T-helper 2 cell treated with Interferon-gamma antibody and Interleukin-4, amounts not matched to agents 100 ng/mL and 5 ng/mL, for 36 hours (primary cell): ENCODE measurements at regions not wholly inside any gene's neighbourhood (a gene's known extent, or its start where the extent isn't known, plus 50 kb on each side); places are given as distances from the start of the nearest gene placed in this dataset.

Source experiments
- intact Hi-C: fragments of 100-400 bp; cut with micrococcal nuclease; formaldehyde crosslinking; loops from one replicate; pipeline ENCODE4 v1.15.1; 2023

DNA sequence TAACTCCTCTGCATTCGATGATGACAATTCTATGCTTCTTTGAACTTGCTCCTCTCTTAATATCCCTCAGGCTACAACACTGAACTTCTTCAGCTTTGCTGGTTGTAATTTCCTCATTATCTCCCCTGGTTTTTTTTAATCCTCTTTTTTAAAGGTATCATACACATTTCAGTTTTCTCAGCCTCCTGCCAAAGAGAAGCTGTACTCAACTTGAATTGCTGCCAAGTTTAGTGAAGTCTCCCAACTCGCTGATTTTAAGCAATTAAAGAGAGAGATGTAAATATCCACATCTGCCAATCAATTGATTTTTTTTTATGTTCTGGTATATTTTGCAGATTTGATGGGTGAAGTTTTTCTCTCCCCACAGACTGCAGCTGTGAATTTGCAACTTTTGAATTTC, 817.8 kb downstream of the GALC start:
- intact Hi-C loops, result no loop called here

DNA sequence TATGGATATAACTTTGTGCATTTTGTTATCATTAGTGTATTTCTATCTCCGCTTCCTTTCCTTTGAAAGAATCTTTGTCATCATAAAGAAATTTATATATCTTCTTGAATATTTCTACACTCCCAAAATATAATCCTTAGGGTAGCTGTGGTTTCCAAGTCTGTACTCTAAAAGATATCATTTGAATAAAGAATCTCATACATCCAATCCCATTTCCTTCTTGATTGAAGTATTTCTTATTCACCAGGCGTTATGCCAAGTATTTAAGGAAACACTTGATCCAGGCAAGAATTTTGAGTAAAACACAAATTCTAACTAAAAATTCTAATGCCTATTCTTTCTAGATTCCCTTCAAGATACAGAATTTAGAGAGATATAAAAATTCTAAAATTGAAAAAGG, 821.8 kb downstream of the GALC start:
- intact Hi-C loops, result no loop called here

DNA sequence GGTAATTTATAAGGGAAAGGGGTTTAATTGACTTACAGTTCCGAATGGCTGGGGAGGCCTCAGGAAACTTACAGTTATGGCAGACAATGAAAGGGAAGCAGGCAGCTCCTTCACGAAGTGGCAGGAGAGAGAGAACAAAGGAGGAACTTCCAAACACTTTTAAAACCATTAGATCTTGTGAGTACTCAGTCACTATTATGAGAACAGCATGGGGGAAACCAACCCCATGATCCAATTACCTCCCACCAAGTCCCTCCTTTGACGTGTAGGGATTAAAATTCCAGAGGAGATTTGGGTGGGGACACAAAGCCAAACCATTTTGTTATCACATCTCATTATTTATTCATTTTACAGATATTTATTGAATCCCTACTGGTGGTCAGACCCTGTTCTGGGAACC, 822.8 kb downstream of the GALC start:
- intact Hi-C loops, result no loop called here

DNA sequence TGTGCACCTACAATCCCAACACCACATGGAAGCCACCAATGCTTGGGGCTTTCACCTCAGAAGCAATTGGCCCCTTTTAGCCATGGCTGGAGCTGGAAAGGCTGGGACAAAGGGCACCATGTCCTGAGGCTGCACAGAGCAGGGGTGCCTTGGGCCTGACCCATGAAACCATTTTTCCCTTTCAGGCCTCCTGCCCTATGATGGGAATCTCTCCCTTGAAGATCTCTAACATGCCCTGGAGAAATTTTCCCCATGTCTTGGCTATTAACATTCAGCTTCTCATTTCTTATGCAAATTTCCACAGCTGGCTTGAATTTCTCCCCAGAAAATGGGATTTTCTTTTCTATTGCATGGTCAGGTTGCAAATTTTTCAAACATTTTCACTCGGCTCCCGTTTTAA, 823.6 kb downstream of the GALC start:
- intact Hi-C loops, result no loop called here

DNA sequence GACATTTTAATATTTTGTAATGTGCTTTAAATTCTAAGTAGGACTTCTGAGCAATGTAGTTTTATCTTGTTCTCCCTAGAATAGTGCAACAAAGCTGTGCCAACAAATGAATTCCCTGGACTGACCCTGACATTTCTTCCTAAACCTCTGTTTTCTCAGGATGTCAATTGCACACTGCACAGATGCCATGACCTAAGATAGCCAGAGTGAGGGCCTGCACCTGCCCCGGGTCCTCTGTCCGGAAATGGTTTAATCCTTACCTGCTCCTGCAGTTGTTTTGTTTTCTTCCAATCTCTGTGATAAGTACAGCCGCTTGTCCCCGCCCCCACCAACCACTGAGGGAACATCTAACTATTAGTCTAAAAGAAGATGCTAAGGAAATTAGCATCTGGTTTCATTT, 831.5 kb downstream of the GALC start:
- intact Hi-C loops, result no loop called here

DNA sequence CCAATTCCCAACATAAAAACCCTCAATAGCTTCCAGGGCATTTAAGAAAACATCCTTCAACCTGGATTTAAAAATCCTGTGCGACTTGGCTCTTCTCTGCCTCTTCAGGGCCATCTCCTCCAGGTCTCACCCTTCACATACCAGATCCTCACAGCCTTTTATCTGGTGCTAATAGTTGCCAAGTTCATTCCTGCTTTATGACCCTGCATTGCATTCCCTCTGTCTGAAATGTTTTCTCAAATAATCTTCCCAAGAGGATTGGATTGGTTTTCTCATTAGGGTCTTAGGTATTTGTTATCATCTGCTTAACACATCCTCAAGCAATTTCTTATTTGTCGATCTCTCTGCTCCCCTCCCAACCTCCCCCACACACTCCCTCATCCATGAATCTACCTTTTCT, 832.0 kb downstream of the GALC start:
- intact Hi-C loops, result no loop called here

DNA sequence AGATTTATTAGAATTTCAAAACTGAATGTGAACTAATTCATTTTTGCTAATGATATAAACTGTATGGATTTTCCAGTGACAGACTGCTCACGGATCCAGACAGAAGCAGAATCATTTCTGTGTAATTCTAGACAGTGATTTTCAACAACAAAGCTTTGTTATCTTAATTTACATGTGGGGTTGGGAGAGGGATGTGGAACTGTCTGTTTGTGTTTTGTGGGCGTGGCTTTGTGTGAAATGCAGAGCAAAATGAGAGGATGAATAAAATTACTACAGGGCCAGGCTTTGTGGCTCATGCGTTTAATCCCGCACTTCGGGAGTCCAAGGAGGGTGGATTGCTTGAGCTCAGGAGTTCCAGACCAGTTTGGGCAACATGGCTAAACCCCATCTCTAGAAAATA, 834.7 kb downstream of the GALC start:
- intact Hi-C loops, result no loop called here

DNA sequence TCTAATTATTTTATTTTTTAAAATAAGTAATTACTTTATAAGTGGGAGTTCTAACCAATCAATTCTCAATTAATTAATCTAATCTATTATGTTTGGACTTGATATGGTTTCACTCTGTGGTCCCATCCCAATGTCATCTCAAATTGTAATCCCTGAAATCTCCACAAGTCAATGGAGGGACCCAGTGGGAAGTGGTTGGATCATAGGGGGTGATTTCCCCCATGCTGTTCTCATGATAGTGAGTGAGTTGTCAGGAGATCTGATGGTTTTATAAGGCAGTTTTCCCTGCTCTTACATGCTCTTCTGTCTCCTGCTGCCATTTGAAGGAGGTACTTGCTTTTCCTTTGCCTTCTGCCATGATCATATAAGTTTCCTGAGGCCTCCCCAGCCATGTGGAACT, 836.1 kb downstream of the GALC start:
- intact Hi-C loops, result no loop called here

DNA sequence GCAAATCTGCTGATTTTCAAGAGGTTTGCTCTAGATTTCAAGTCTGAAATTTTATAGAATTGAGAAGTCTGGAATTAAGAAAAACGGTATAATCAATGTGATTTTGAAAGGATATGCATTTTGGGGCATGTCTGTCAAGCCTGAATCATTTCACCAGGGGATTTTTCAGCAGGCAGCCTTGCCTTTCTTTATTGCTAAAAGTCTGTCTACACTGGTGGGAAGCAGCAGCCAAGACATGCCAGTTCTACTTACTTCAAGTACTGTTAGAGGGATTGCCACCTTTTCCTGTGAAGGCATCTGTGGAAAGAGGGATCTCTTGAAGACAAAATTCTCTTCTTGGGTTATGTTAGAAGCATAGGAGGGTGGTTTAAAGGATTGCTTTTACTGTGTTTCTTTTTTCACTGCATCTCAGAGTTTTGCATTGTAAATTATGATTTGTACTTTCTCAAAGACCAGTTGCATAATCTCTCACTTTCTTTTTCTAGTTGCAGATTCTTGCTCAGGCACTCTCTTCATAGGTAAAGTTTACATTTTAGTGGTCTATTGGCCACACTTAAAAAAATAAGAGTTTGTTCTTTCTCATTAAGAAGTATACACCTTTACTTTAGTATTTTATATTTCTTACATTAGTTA, 837.0 kb downstream of the GALC start:
- intact Hi-C loops, result no loop called here

DNA sequence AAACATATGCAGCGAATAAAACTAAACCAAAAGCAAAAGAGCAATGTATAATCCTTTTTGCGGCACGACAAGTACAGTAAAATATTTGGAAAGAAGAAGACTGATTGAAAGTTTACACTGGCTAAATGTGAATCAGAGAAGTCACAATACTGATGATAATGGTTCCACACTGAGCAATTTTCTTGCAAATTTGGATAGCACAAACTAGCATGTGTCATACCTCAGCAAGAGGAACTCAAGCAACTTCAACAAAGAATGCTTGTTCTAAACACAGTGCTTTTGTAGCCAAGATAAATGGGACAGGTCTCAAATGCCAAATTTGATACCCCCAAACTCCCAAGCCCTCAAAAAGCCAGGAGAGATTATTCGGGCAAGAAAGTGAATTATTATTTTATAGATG, 839.1 kb downstream of the GALC start:
- intact Hi-C loops, result no loop called here

DNA sequence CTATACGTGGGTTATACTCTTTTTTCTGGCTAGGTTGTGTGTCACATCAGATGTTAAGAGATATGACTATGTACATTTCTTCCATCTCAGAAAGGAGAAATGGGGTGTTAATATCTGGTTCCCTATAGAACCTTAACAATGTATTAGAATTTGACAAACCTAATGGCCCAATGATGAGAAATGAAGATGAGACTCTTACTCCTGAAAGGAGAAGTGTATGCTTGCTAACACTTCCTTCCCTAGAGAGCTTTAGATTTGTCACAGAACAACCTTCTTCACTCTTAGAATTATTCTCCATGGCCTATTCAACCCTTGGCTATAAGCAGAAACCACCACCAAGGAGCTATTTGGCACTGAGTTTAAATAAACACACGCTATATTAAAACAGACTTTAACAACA, 839.6 kb downstream of the GALC start:
- intact Hi-C loops, result no loop called here

DNA sequence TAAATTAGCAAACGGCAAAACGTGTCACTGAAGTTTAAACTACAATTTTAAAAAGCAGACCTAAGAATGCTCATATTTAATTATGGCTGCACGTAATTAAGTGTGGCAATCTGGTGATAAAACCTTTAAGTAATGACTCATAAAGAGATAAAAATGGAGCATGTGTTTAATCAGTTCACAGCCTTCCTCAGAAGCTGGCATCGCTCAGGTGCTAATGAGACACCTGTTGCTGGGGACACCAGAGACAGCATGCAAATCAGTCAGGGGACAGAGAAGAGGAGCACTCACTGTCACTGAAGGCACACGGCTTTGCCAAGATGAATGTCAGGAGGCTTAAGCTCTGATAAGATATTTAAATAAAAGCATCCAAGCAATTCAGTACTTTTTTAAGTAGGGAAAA, 840.3 kb downstream of the GALC start:
- intact Hi-C loops, result no loop called here

DNA sequence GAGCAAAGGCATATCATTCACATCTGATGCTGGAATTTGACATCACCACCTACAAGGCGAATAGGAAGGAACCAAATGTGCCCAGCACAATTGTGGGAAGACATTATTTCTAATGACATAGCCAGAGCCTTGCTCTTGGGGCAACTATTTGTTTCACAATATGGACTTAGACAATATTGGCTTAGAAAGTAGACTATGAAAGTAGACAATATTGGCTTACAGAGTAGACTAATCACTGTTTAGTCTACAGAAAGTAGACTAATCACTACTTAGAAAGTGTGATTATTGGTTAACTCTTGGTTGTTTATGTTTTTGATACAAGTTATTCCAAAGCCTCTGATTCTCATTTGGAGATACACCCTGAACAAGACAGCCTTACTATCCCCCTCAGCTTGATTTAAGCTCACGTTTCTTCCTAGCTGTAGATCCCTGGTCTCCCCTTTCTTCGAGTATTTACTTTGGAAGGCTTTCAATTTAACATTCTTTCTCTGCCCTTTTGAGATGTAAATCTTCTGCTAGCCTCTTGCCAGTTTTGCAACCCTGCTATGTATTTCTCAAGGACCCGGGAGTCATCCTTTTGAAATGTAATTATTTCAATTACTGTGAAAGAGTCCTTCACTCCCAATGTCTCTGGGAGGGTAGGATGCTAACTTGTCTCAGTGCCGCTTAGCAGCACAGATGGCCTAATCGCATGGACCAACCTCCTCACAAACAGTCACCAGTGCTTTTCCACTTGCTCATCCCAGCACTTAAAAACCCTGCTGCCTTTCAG, 843.2 kb downstream of the GALC start:
- intact Hi-C loops, result no loop called here

DNA sequence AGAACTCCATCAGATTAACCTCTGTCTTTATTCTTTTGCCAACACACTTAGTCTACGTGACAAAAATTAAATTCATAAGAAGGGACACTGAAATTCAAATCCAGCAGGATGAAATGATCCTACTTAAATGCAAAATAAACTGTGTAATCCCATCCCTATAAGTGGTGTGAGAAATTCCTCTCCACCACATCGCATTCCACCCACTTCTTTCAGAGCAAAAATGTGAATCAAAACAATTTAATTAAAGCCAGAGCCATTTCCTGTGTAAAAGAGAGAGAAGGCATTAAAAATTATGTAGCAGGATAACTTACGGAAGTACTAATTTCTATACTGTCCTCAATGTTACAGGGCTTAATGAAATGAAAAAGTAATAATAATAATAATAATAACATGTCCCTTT, 844.3 kb downstream of the GALC start:
- intact Hi-C loops, result no loop called here

DNA sequence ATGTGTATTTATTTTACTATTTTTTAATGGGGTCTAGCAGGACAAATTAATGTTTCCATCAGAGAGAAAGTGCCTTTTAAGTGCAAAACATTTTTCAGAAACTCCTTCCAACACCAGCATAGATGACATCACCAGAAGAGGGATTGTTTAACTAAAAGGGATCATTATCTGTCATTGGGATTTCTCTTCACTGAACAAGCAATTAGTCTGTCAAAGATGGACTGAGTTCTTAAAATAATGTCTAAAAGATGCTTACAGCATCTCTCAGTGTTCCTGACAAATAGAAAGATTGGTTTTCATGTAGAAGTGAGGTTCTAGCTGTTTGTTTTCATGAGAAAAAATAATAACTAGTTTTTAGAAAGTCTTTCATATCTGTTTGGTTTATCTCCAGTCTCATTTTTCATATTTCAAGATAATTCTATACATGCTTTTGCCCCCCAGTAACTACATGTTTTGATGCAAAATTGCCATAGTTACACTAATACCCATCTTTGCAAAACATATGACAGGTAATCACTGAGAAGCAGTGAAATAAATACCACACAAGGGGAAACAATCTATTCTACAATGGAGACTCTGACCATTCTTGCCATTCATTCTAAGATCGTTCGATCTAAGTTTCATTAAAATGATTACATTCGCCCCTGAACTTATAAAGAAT, 850.3 kb downstream of the GALC start:
- intact Hi-C loops, result no loop called here

DNA sequence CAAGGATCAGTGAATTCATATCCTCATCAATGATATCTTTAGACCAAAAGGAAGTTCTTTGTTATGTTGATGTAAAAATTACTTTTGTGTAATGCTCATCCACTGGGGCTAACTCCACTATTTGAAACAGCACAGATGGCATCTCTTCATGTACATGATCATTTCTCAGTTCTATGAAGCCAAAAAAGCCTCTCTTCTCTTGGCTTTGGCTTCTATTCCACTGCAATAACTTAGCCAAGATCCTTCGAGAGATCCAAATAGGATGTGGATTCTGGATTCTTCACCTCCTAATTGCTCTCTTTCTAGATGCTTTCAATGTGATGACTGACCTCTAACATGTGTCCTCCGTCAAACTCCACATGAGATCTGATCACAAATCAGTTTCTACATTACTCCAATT, 851.2 kb downstream of the GALC start:
- intact Hi-C loops, result no loop called here

DNA sequence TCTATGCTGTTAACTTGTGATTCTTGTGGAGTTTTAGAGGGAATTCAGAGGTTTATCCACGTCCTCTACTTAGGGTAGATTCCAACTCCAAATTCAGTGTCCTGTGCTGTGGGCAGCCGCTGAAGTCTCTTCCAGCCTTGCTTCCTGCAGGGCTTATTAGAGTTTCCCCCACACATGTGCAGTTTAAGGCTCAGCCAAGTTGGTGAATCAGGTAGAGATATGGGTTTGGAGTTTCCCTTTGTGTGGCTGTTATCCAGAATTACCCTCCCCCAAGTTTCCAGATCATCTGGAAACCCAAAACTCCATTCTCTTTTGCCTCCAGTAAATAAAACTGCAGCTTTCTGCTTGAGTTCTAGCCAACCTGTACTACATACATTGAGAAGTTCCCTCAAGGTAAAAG, 853.7 kb downstream of the GALC start:
- intact Hi-C loops, result no loop called here

DNA sequence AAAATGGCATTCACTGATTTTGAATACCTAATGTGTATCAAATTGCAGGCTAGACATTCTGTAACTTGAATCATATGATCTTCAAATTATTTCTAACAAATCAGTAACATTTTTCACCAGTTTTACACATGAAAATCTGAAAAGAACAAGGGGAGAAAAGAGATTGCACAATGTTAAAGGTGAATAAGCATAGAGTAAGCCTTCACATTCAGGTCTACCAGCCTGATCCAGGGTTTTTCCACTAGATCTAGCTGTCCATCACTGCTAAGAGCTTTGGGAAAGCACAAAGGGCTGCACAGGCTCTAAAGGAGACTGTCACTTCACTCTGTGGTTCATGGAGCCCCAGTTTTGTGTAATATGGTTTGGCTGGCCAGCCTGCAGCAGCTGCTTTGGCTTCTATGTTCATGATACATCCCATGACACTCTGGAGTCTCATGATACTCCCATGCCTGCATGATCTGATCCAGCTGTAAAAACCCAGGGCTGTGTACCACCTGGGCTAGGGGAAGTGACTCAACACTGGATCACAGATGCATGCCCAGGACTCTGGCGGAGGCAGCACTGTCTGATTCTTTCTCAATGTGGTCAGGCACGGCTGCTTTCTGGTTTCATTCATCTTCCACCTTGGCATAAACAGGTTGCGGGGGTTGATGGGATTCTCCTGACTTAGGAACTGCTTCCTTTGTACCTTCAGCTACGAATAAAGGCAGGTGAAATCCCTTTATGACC, 859.7 kb downstream of the GALC start:
- intact Hi-C loops, result no loop called here

DNA sequence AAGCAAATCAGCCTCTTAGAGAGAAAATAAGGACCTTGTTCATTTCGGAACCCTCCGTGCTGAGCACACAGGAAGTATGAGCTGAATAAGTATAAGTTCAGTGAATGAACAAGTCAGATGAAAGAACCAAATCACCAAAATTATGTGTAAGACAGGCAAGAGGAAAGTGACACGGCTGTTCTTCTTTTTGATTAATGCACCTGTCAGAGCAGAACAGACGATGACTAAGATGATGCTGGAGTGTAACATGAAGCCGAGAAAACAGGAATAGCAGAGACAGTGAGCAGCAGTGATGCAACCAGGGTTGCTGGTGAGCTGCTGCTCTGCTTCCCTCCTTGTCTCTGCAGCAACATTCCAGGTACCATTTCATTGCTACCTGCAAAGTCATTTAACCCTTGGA, 861.1 kb downstream of the GALC start:
- intact Hi-C loops, result no loop called here

DNA sequence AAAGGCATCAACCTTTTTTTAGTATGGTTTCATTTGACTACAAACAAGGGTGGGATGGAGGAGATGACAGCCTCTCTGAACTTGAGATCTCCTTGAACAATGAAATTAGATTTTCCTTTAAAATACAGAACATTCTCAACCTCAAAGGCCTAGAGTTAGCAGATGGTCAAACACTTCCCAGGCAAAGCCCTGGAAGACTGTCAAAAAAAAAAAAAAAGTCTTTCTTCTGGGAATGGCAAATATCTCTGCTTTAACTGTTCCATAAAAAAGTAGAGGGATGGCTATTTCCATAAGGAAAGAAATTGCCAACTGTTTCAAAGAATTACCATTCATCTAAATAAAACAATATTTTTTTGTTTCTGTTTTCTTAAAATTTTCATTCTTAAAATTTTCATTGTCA, 870.8 kb downstream of the GALC start:
- intact Hi-C loops, result no loop called here

DNA sequence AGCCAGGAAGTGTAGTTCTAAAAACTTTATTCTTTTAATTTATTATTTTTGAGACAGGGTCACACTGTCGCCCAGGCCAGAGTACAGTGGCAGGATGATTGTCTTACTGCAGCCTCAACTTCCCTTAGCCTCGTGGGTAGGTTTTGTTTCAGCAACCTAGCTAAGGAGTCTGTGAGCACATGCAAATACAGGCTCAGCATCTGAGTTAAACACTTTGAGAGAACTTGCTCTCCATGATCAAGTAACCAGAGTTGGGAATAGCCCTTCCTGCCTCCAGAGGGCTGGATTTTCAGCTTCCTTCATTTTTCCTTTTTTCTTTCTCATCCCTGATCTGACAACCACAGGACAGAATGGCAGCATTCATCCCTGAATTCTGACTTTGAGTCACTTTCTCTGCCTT, 871.3 kb downstream of the GALC start:
- intact Hi-C loops, result no loop called here

DNA sequence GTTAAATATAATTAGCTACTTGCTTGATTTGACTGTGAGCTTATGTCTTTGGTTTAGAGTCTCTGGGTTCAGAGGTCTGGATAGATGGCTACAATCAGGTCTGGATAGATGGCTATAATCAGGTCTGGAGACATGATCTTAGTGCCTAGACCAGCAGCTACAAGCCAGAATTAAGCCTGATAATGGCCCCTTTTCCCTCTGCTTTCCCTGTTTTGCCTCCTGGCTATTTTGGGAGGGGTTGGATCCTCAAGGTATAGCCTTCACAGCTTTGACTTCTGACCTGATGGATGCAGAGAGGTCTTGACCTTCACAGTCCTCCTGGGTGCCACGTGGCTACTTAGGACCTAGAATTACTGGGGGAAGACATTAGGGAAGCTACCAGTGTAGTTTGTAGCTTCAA, 877.7 kb downstream of the GALC start:
- intact Hi-C loops, result no loop called here
